HepG2 (cell line): ENCODE measurements at regions not wholly inside any gene's neighbourhood (a gene's known extent, or its start where the extent isn't known, plus 50 kb on each side); places are given as distances from the start of the nearest gene placed in this dataset.

Source experiments
- ATAC-seq: fragments of 200-7000 bp; cut with Tn5 transposase; 3 replicates; pipeline ENCODE4 v1.9.1; 2020; ENCODE audit warnings: mild to moderate bottlenecking, moderate library complexity
- BruUV-seq: library from RNA; stranded (reverse); fragments of 400-500 nt; replicated peaks from 2 replicates; lab custom pipeline; 2021; lab: Mats Ljungman, UMichigan
- CTCF ChIA-PET: fragments of 300-600 bp; formaldehyde crosslinking; extraction: SDS; loops from one replicate; lab custom pipeline; 2021; ENCODE audit warnings: low total read pairs, inconsistent platforms, low intra/inter-chr PET ratio; lab: Yijun Ruan, JAX
- POLR2A ChIA-PET: fragments of 350-600 bp; sonication (Branson Sonifier 250); formaldehyde crosslinking; loops from one replicate; lab custom pipeline; 2020; ENCODE audit warnings: antibody characterized with exemption, inconsistent platforms; lab: Yijun Ruan, JAX
- DNase-seq: peaks from one replicate; pipeline ENCODE4 v3.0.0-alpha.2; 2015; ENCODE audit warnings: low spot score
- FAIRE-seq: peaks from 3 replicates; lab custom pipeline; 2011; peaks lifted over from hg19 to GRCh38; lab: Jason Lieb, UNC
- H2AFZ ChIP-seq: one replicate; pipeline ENCODE4 v1.6.1; 2011; ENCODE audit warnings: low read length, inconsistent platforms
- H3K27ac ChIP-seq: fragments of 300-600 bp; 3 replicates; pipeline ENCODE4 v1.8.0; 2011; ENCODE audit warnings: mixed run types, mild to moderate bottlenecking, mixed read lengths, low read length, inconsistent platforms; ENCODE audit not compliant: insufficient read depth; ENCODE audit errors: extremely low read length
- H3K27me3 ChIP-seq, 2 experiments: fragments of 200-600 bp in 1 of 2; 2 replicates in 1 of 2; 3 replicates in 1 of 2; pipeline versions ENCODE4 v1.6.0 to v1.8.0; 2011; ENCODE audit warnings: low read length in 2 of 2, mild to moderate bottlenecking in 2 of 2, moderate library complexity in 2 of 2, inconsistent platforms in 1 of 2; ENCODE audit not compliant: insufficient read depth in 2 of 2, control insufficient read depth in 1 of 2
- H3K36me3 ChIP-seq, 2 experiments: fragments of 200-600 bp in 1 of 2; replicated peaks in 1 of 2; 2 replicates in 1 of 2; 3 replicates in 1 of 2; pipeline versions ENCODE4 v1.5.1 to v1.8.0; 2011; ENCODE audit warnings: low read length in 2 of 2, inconsistent platforms in 1 of 2; ENCODE audit not compliant: insufficient read depth in 2 of 2, control insufficient read depth in 1 of 2
- H3K4me1 ChIP-seq: 2 replicates; pipeline ENCODE4 v1.5.1; 2012; ENCODE audit warnings: low read length, inconsistent platforms; ENCODE audit not compliant: insufficient read depth
- H3K4me2 ChIP-seq: 2 replicates; pipeline ENCODE4 v1.6.0; 2011; ENCODE audit warnings: low read depth, low read length, inconsistent platforms
- H3K4me3 ChIP-seq, 3 experiments: fragments of 200-600 bp in 1 of 3; sonication (generic), shearing (Covaris generic) in 1 of 3; replicated peaks in 1 of 3; 2 replicates each; pipeline ENCODE4 v1.5.1; 2011 to 2016; ENCODE audit warnings: low read length in 3 of 3, inconsistent platforms in 2 of 3, low read depth in 2 of 3, mild to moderate bottlenecking in 2 of 3, control low read depth in 1 of 3, mixed read lengths in 1 of 3; ENCODE audit not compliant: insufficient read depth in 1 of 3
- H3K79me2 ChIP-seq: one replicate; pipeline ENCODE4 v1.6.1; 2011; ENCODE audit warnings: low read length, inconsistent platforms; ENCODE audit not compliant: insufficient read depth
- H3K9ac ChIP-seq: 2 replicates; pipeline ENCODE4 v1.6.0; 2011; ENCODE audit warnings: mild to moderate bottlenecking, low read depth, low read length, inconsistent platforms; ENCODE audit not compliant: insufficient read depth
- H3K9me3 ChIP-seq: 2 replicates; pipeline ENCODE4 v1.5.1; 2012; ENCODE audit warnings: mild to moderate bottlenecking, low read length
- H4K20me1 ChIP-seq: 2 replicates; pipeline ENCODE4 v1.6.0; 2011; ENCODE audit warnings: inconsistent platforms, mild to moderate bottlenecking, low read length, moderate library complexity; ENCODE audit not compliant: insufficient read depth
- ARID3A ChIP-seq: IDR thresholded peaks from 2 replicates; pipeline ENCODE4 v1.6.1; 2012; ENCODE audit warnings: low read depth, low read length, improper control_type of control experiment
- CENPX ChIP-seq: sonication (generic); formaldehyde crosslinking; IDR thresholded peaks from 2 replicates; pipeline ENCODE4 v1.9.0; 2021; ENCODE audit warnings: mild to moderate bottlenecking, missing genetic modification reagents, moderate library complexity
- DNMT3B ChIP-seq: conservative IDR thresholded peaks from 2 replicates; pipeline ENCODE4 v1.6.1; 2016; ENCODE audit warnings: missing biosample characterization, control low read depth
- ETV6 ChIP-seq: sonication (generic); formaldehyde crosslinking; conservative IDR thresholded peaks from 2 replicates; pipeline ENCODE4 v1.4.0; 2020; ENCODE audit warnings: missing genetic modification reagents
- FIP1L1 ChIP-seq: fragments of 200-400 bp; formaldehyde crosslinking; IDR thresholded peaks from 2 replicates; pipeline ENCODE4 v1.6.1; 2018; ENCODE audit warnings: low read depth, mild to moderate bottlenecking, low read length, moderate library complexity, borderline replicate concordance; ENCODE audit not compliant: insufficient read depth
- HCFC1 ChIP-seq: fragments of 150-350 bp; IDR thresholded peaks from 2 replicates; pipeline ENCODE4 v1.6.1; 2014; ENCODE audit warnings: low read depth, low read length
- HMGXB4 ChIP-seq, 2 experiments: sonication (generic) in 1 of 2; formaldehyde crosslinking in 1 of 2; IDR thresholded peaks; 2 replicates each; pipeline versions ENCODE4 v1.4.0 to v1.6.1; 2018 to 2020; ENCODE audit warnings: missing genetic modification reagents in 2 of 2, borderline replicate concordance in 1 of 2, low read depth in 1 of 2, mild to moderate bottlenecking in 1 of 2, missing biosample characterization in 1 of 2
- HNF4A ChIP-seq: sonication (generic); formaldehyde crosslinking; IDR thresholded peaks from 2 replicates; pipeline ENCODE4 v1.4.0; 2020; ENCODE audit warnings: missing genetic modification reagents
- ISX ChIP-seq: sonication (generic); formaldehyde crosslinking; conservative IDR thresholded peaks from 2 replicates; pipeline ENCODE4 v1.5.0; 2020; ENCODE audit warnings: missing genetic modification reagents
- JUN ChIP-seq: sonication (generic); formaldehyde crosslinking; IDR thresholded peaks from 2 replicates; pipeline ENCODE4 v1.4.0; 2020; ENCODE audit warnings: mild to moderate bottlenecking, missing genetic modification reagents
- KDM1A ChIP-seq: IDR thresholded peaks from 2 replicates; pipeline ENCODE4 v1.6.1; 2016; ENCODE audit warnings: missing compliant biosample characterization
- KDM6A ChIP-seq: IDR thresholded peaks from 2 replicates; pipeline ENCODE4 v1.6.1; 2016; ENCODE audit warnings: low read depth
- NFYC ChIP-seq: IDR thresholded peaks from 2 replicates; pipeline ENCODE4 v1.6.1; 2016; ENCODE audit warnings: missing genetic modification reagents, missing compliant biosample characterization
- RELA ChIP-seq: sonication (generic); formaldehyde crosslinking; IDR thresholded peaks from 2 replicates; pipeline ENCODE4 v1.4.0; 2020; ENCODE audit warnings: missing genetic modification reagents
- SP4 ChIP-seq: sonication (generic); formaldehyde crosslinking; IDR thresholded peaks from 2 replicates; pipeline ENCODE4 v1.8.1; 2023; ENCODE audit warnings: mild to moderate bottlenecking, missing genetic modification reagents
- UBTF ChIP-seq: sonication (generic); formaldehyde crosslinking; IDR thresholded peaks from 2 replicates; pipeline ENCODE4 v1.4.0; 2020; ENCODE audit warnings: mild to moderate bottlenecking, missing genetic modification reagents
- ZNF274 ChIP-seq: sonication (generic); formaldehyde crosslinking; IDR thresholded peaks from 2 replicates; pipeline ENCODE4 v1.5.1; 2020; ENCODE audit warnings: mild to moderate bottlenecking, missing genetic modification reagents
- ZNF282 ChIP-seq: fragments of 450-650 bp; IDR thresholded peaks from 2 replicates; pipeline ENCODE4 v1.6.1; 2018; ENCODE audit not compliant: partially characterized antibody
- ZNF337 ChIP-seq: sonication (generic); formaldehyde crosslinking; IDR thresholded peaks from 2 replicates; pipeline ENCODE4 v1.5.1; 2020; ENCODE audit warnings: missing genetic modification reagents, low read depth, mild to moderate bottlenecking, borderline replicate concordance
- ZNF414 ChIP-seq: sonication (generic); formaldehyde crosslinking; IDR thresholded peaks from 2 replicates; pipeline ENCODE4 v1.5.0; 2020; ENCODE audit warnings: missing genetic modification reagents
- WGBS: methylation state at CpG from one replicate; pipeline ENCODE4 v1.1.6; 2017; ENCODE audit warnings: low lambda C conversion rate; 5-methylcytosine and 5-hydroxymethylcytosine counted together
- in situ Hi-C: cut with HindIII; loops from 2 replicates; pipeline ENCODE4 v1.10.0; 2017; ENCODE audit warnings: low pct_unique_long_range_greater_than_20kb; ENCODE audit not compliant: extremely low pct_ligation_motif_present
- intact Hi-C: fragments of 100-400 bp; cut with micrococcal nuclease; formaldehyde crosslinking; loops from one replicate; pipeline ENCODE4 v1.10.0; 2022; ENCODE audit not compliant: unreplicated experiment

GRCh38 chr10:85061401-85061800 is 733.0 kb downstream of the CCSER2 start (continued):
- no peak for TF ChIP-seq ZNF274 (CRISPR knock-in tag)
- no peak for TF ChIP-seq ZNF282
- no peak for TF ChIP-seq DNMT3B (CRISPR knock-in tag)
- no peak for TF ChIP-seq KDM1A (CRISPR knock-in tag)
- TF ChIP-seq NFYC (CRISPR knock-in tag): no peak
- no peak for TF ChIP-seq ZNF414
- no peak for TF ChIP-seq HCFC1

GRCh38 chr10:85067955-85068354 is 739.6 kb downstream of the CCSER2 start:
- no peaks in the 10 kb centered on the region for H4K20me1 ChIP-seq
- TF ChIP-seq FIP1L1 (no peak), ZNF337 (CRISPR knock-in tag) (no peak), JUN (no peak), KDM6A (no peak), RELA (CRISPR knock-in tag) (no peak), UBTF (CRISPR knock-in tag) (no peak), HMGXB4 (CRISPR knock-in tag; IDR thresholded peaks at IDR 0.05; ENCODE audit: borderline replicate concordance in 1 of 2, low read depth in 1 of 2) (no peak), CENPX (CRISPR knock-in tag) (no peak), ETV6 (CRISPR knock-in tag) (no peak), ISX (CRISPR knock-in tag) (no peak), HNF4A (CRISPR knock-in tag) (no peak), ARID3A (no peak), SP4 (CRISPR knock-in tag) (no peak)
- peaks cover 35% of the 10 kb centered on the region; the same call in 1 of the 2 replicates for H3K9me3 ChIP-seq
- DNase-seq: no peak
- in situ Hi-C loops: no loop called here
- ChIA-PET CTCF (no interaction called here), POLR2A (no interaction called here)
- H3K27ac ChIP-seq: no peak overlapping the region
- no peak overlapping the region for H3K4me3 ChIP-seq
- no peak overlapping the region for H3K9ac ChIP-seq
- no peak overlapping the region for H3K4me2 ChIP-seq
- intact Hi-C loops: no loop called here
- no peaks in the 10 kb centered on the region for H3K4me1 ChIP-seq
- H3K79me2 ChIP-seq: no peaks in the 10 kb centered on the region
- BruUV-seq: no TSS peak
- WGBS: 0% methylated on average over 1 of the region's 1 CpG
- no peaks in the 10 kb centered on the region for H3K36me3 ChIP-seq
- no peak overlapping the region for H2AFZ ChIP-seq
- no peak for FAIRE-seq
- no peak for ATAC-seq
- no peaks in the 10 kb centered on the region for H3K27me3 ChIP-seq
